ENCODE measurements at regions not wholly inside any gene's neighbourhood (a gene's known extent, or its start where the extent isn't known, plus 50 kb on each side); places are given as distances from the start of the nearest gene placed in this dataset.
"Not testable (repeated sequence)": the region's sequence is repeated elsewhere in the genome, so short reads cannot be mapped to it uniquely, and the experiment has no call there.

GRCh38 chr4:66949419-66949818, 595.9 kb downstream of the CENPC start:
- no peaks in the 10 kb centered on the region for H3K36me3 ChIP-seq
- DNase-seq (ENCODE audit: extremely low spot score) = no peak
- H3K27ac ChIP-seq (replicated peaks in 1 of 4) = no peak overlapping the region
- intact Hi-C loops (cut with DNase I) = no loop called here
- no peak overlapping the region for H3K4me3 ChIP-seq
- H3K4me1 ChIP-seq = no peaks in the 10 kb centered on the region
- TF ChIP-seq POLR2A (IDR thresholded peaks at IDR 0.05; ENCODE audit: low read depth) (no peak), CTCF (IDR thresholded peaks at IDR 0.05) (no peak), POLR2AphosphoS5 (IDR thresholded peaks at IDR 0.05) (no peak), EP300 (IDR thresholded peaks at IDR 0.05) (no peak)
- H3K27me3 ChIP-seq = no peaks in the 10 kb centered on the region
- WGBS = 32% methylated on average over 1 of the region's 1 CpG
- no peaks in the 10 kb centered on the region for H3K9me3 ChIP-seq

- Histone ChIP-seq H3K27me3 (no peaks in the 10 kb centered on the region), H3K4me3 (no peak overlapping the region), H3K4me1 (no peaks in the 10 kb centered on the region), H3K36me3 (no peaks in the 10 kb centered on the region), H3K9me3 (no peaks in the 10 kb centered on the region), H3K27ac (replicated peaks in 1 of 4) (no peak overlapping the region)
- DNase-seq (ENCODE audit: extremely low spot score) = no peak
- no peak for TF ChIP-seq POLR2A (IDR thresholded peaks at IDR 0.05; ENCODE audit: low read depth)
- no peak for TF ChIP-seq CTCF (IDR thresholded peaks at IDR 0.05)
- no peak for TF ChIP-seq POLR2AphosphoS5 (IDR thresholded peaks at IDR 0.05)
- TF ChIP-seq EP300 (IDR thresholded peaks at IDR 0.05) = no peak
- intact Hi-C loops (cut with DNase I) = no loop called here
- WGBS = 94% methylated on average over 1 of the region's 1 CpG
Measured at GRCh38 chr4:66946761-66947160, 598.5 kb downstream of the CENPC start.

- no peaks in the 10 kb centered on the region for H3K4me1 ChIP-seq
- WGBS = 53% methylated on average over 4 of the region's 4 CpGs
- intact Hi-C loops (cut with DNase I) = no loop called here
- TF ChIP-seq CTCF (IDR thresholded peaks at IDR 0.05) = no peak
- TF ChIP-seq EP300 (IDR thresholded peaks at IDR 0.05) = no peak
- no peak for TF ChIP-seq POLR2AphosphoS5 (IDR thresholded peaks at IDR 0.05)
- no peak for TF ChIP-seq POLR2A (IDR thresholded peaks at IDR 0.05; ENCODE audit: low read depth)
- no peaks in the 10 kb centered on the region for H3K36me3 ChIP-seq
- no peaks in the 10 kb centered on the region for H3K9me3 ChIP-seq
- H3K4me3 ChIP-seq = no peak overlapping the region
- DNase-seq (ENCODE audit: extremely low spot score) = no peak
- H3K27me3 ChIP-seq = no peaks in the 10 kb centered on the region
- no peak overlapping the region for H3K27ac ChIP-seq (replicated peaks in 1 of 4)
Measured at GRCh38 chr4:66943112-66943511, 602.2 kb downstream of the CENPC start.

GRCh38 chr4:66931981-66932380, 613.3 kb downstream of the CENPC start:
- DNase-seq (ENCODE audit: extremely low spot score); H3K9me3 ChIP-seq; H3K27me3 ChIP-seq; H3K27ac ChIP-seq (replicated peaks in 1 of 4); H3K4me3 ChIP-seq; H3K36me3 ChIP-seq; intact Hi-C loops (cut with DNase I): not testable (repeated sequence)
- peaks cover 0 to 12% (median 3%) of the 10 kb centered on the region in 4 donors for H3K4me1 ChIP-seq
- WGBS = 95% methylated on average over 3 of the region's 3 CpGs

GRCh38 chr4:66930206-66930605, 615.1 kb downstream of the CENPC start:
- Histone ChIP-seq H3K36me3 (no peaks in the 10 kb centered on the region), H3K27ac (replicated peaks in 1 of 4) (no peak overlapping the region), H3K4me3 (no peak overlapping the region), H3K4me1 (peaks cover 0 to 12% (median 3%) of the 10 kb centered on the region in 4 donors), H3K9me3 (no peaks in the 10 kb centered on the region), H3K27me3 (no peaks in the 10 kb centered on the region)
- intact Hi-C loops (cut with DNase I) = no loop called here
- no peak for DNase-seq (ENCODE audit: extremely low spot score)
- TF ChIP-seq POLR2AphosphoS5 (IDR thresholded peaks at IDR 0.05) (no peak), CTCF (IDR thresholded peaks at IDR 0.05) (no peak), POLR2A (IDR thresholded peaks at IDR 0.05; ENCODE audit: low read depth) (no peak), EP300 (IDR thresholded peaks at IDR 0.05) (no peak)

All from esophagus muscularis mucosa (tissue), 4 donors.